NCI-H446 treated with DMSO at 0.1 percent for 48 hours (cell line): ENCODE measurements at regions not wholly inside any gene's neighbourhood (a gene's known extent, or its start where the extent isn't known, plus 50 kb on each side); places are given as distances from the start of the nearest gene placed in this dataset.

Source experiments
- DNase-seq: peaks from one replicate; lab custom pipeline; 2025; lab: John Stamatoyannopoulos, UW

- DNase-seq: no peak
Measured at GRCh38 chr11:27287205-27287604, 75.8 kb downstream of the CCDC34 start.

- DNase-seq: no peak
Measured at GRCh38 chr11:27285761-27286160, 77.3 kb downstream of the CCDC34 start.

- no peak for DNase-seq
Measured at GRCh38 chr11:27282806-27283205, 80.2 kb downstream of the CCDC34 start.

GRCh38 chr11:27281740-27282590, 81.0 kb downstream of the CCDC34 start:
- no peak for DNase-seq

- no peak for DNase-seq
Measured at GRCh38 chr11:27281276-27281675, 81.7 kb downstream of the CCDC34 start.

- no peak for DNase-seq
Measured at GRCh38 chr11:27280140-27280539, 82.9 kb downstream of the CCDC34 start.

GRCh38 chr11:27279460-27279859, 83.6 kb downstream of the CCDC34 start:
- no peak for DNase-seq

GRCh38 chr11:27277843-27278242, 85.2 kb downstream of the CCDC34 start:
- no peak for DNase-seq

- DNase-seq: no peak
Measured at GRCh38 chr11:27276141-27276540, 86.9 kb downstream of the CCDC34 start.

GRCh38 chr11:27274854-27275395, 88.1 kb downstream of the CCDC34 start:
- DNase-seq: no peak

- DNase-seq: no peak
Measured at GRCh38 chr11:27266125-27266524, 96.9 kb downstream of the CCDC34 start.

GRCh38 chr11:27263986-27264385, 99.0 kb downstream of the CCDC34 start:
- no peak for DNase-seq

- DNase-seq: no peak
Measured at GRCh38 chr11:27263046-27263445, 100.0 kb downstream of the CCDC34 start.

GRCh38 chr11:27255447-27255828, 107.6 kb downstream of the CCDC34 start:
- no peak for DNase-seq

GRCh38 chr11:27254744-27255446, 108.1 kb downstream of the CCDC34 start:
- DNase-seq: no peak

- DNase-seq: no peak
Measured at GRCh38 chr11:27253224-27253623, 109.8 kb downstream of the CCDC34 start.

GRCh38 chr11:27250867-27251665, 111.9 kb downstream of the CCDC34 start:
- DNase-seq: no peak

GRCh38 chr11:27248576-27249509, 114.2 kb downstream of the CCDC34 start:
- DNase-seq: no peak

GRCh38 chr11:27247660-27248059, 115.4 kb downstream of the CCDC34 start:
- no peak for DNase-seq

- no peak for DNase-seq
Measured at GRCh38 chr11:27246925-27247324, 116.1 kb downstream of the CCDC34 start.

- DNase-seq: no peak
Measured at GRCh38 chr11:27244900-27245299, 118.1 kb downstream of the CCDC34 start.
